ENCODE measurements at regions not wholly inside any gene's neighbourhood (a gene's known extent, or its start where the extent isn't known, plus 50 kb on each side); places are given as distances from the start of the nearest gene placed in this dataset.

DNA sequence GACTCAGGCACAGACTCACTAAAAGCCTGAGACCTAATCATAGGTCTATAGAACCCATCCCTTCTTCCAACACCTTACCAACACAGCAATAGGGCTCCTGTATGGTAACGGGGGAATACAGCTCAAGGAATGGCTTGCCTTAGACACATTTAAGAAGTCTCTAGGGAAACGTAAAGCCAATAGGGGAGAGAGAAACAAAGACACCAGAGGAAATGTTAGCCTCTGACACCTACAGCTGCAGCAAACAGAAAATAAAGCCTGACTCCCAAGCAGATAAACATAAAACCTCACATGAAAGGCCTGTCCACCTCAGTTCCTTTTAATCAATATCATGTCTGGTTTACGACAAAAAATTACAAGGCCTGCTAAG lies 51.1 kb upstream of the NCOA1 start:
- no peak overlapping the region for H3K27ac ChIP-seq (replicated peaks)
- TF ChIP-seq SPI1 (IDR thresholded peaks at IDR 0.05; ENCODE audit: borderline replicate concordance, low read depth) = no peak
- TF ChIP-seq GABPA (IDR thresholded peaks at IDR 0.05; ENCODE audit: low read depth) = no peak
- TF ChIP-seq REST (IDR thresholded peaks at IDR 0.05; ENCODE audit: insufficient replicate concordance, low read depth) = no peak
- TF ChIP-seq CTCF (IDR thresholded peaks at IDR 0.05; ENCODE audit: insufficient read depth, low read length) = no peak
- no peak for TF ChIP-seq POLR2AphosphoS5 (IDR thresholded peaks at IDR 0.05; ENCODE audit: low read depth)
- DNase-seq (ENCODE audit: low read depth in 1 of 2, low spot score in 1 of 2) = no peak
- no peaks in the 10 kb centered on the region for H3K27me3 ChIP-seq (ENCODE audit: insufficient read depth, poor library complexity, severe bottlenecking)
- no peak overlapping the region for H3K4me3 ChIP-seq (replicated peaks; ENCODE audit: insufficient read depth, low read length)

GRCh38 chr2:24439280-24439970 lies 51.6 kb upstream of the NCOA1 start:
- TF ChIP-seq POLR2AphosphoS5 (IDR thresholded peaks at IDR 0.05; ENCODE audit: low read depth) (no peak), SPI1 (IDR thresholded peaks at IDR 0.05; ENCODE audit: borderline replicate concordance, low read depth) (no peak), CTCF (IDR thresholded peaks at IDR 0.05; ENCODE audit: insufficient read depth, low read length) (no peak), REST (IDR thresholded peaks at IDR 0.05; ENCODE audit: insufficient replicate concordance, low read depth) (no peak), GABPA (IDR thresholded peaks at IDR 0.05; ENCODE audit: low read depth) (no peak)
- DNase-seq (ENCODE audit: low read depth in 1 of 2, low spot score in 1 of 2) = no peak
- Histone ChIP-seq H3K27me3 (ENCODE audit: insufficient read depth, poor library complexity, severe bottlenecking) (no peaks in the 10 kb centered on the region), H3K4me3 (replicated peaks; ENCODE audit: insufficient read depth, low read length) (no peak overlapping the region), H3K27ac (replicated peaks) (no peak overlapping the region)

GRCh38 chr2:24438106-24438505 lies 52.9 kb upstream of the NCOA1 start:
- no peaks in the 10 kb centered on the region for H3K27me3 ChIP-seq (ENCODE audit: insufficient read depth, poor library complexity, severe bottlenecking)
- no peak for TF ChIP-seq REST (IDR thresholded peaks at IDR 0.05; ENCODE audit: insufficient replicate concordance, low read depth)
- TF ChIP-seq POLR2AphosphoS5 (IDR thresholded peaks at IDR 0.05; ENCODE audit: low read depth) = no peak
- no peak for TF ChIP-seq SPI1 (IDR thresholded peaks at IDR 0.05; ENCODE audit: borderline replicate concordance, low read depth)
- no peak for TF ChIP-seq CTCF (IDR thresholded peaks at IDR 0.05; ENCODE audit: insufficient read depth, low read length)
- no peak for TF ChIP-seq GABPA (IDR thresholded peaks at IDR 0.05; ENCODE audit: low read depth)
- no peak for DNase-seq (ENCODE audit: low read depth in 1 of 2, low spot score in 1 of 2)
- no peak overlapping the region for H3K27ac ChIP-seq (replicated peaks)
- no peak overlapping the region for H3K4me3 ChIP-seq (replicated peaks; ENCODE audit: insufficient read depth, low read length)
